RWPE1 (cell line): ENCODE measurements at regions not wholly inside any gene's neighbourhood (a gene's known extent, or its start where the extent isn't known, plus 50 kb on each side); places are given as distances from the start of the nearest gene placed in this dataset.
A peak's percentile ranks its signal among the peaks of the same experiment; 100 is the strongest.

Experiments
- CTCF ChIA-PET: fragments of 350-600 bp; sonication (Branson Sonifier 250); formaldehyde crosslinking; extraction: SDS; loops from one replicate; lab custom pipeline; 2021; lab: Yijun Ruan, JAX
- POLR2A ChIA-PET: fragments of 400-600 bp; formaldehyde crosslinking; extraction: SDS; loops from one replicate; lab custom pipeline; 2020; ENCODE audit warnings: antibody characterized with exemption; ENCODE audit not compliant: low non-redundant PET; lab: Yijun Ruan, JAX
- DNase-seq: peaks from one replicate; pipeline ENCODE4 v3.0.0; 2012; ENCODE audit warnings: low spot score
- H3K27ac ChIP-seq: fragments of 450-650 bp; 2 replicates; pipeline ENCODE4 v1.5.1; 2017
- CTCF ChIP-seq: fragments of 450-650 bp; conservative IDR thresholded peaks from 2 replicates; pipeline ENCODE4 v1.5.1; 2017; ENCODE audit warnings: low read depth, mild to moderate bottlenecking

- no peak for DNase-seq
- no peak overlapping the region for H3K27ac ChIP-seq
- ChIA-PET POLR2A (no interaction called here), CTCF (no interaction called here)
- no peak for TF ChIP-seq CTCF
Observed at GRCh38 chr3:11089931-11090330, 64.4 kb upstream of the HRH1 start.

DNA sequence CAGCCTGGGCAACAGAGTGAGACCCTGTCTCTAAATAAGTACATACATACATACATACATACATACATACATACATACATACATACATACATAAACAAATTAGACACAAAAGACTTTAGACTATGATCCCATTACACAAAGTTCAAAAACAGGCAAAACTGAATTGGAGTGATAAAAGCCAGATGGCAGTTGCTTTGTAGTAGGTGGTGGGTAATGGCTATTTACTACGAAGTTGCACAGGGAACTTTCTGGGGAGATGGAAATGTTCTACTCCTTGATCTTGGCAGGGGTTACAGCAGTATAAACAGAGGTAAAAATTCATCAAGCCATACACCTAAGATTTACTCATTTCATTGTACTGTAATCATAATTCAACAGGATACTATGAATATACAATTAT is 63.7 kb upstream of the HRH1 start:
- no peak for TF ChIP-seq CTCF
- ChIA-PET CTCF (no interaction called here), POLR2A (no interaction called here)
- no peak for DNase-seq
- H3K27ac ChIP-seq: no peak overlapping the region

GRCh38 chr3:11091088-11091590 is 63.2 kb upstream of the HRH1 start:
- CTCF ChIA-PET: interaction anchor here (0.5 kb wide), 1 partner anchor 31 kb away, joined by 3 read pairs; no protein-coding TSS in a partner anchor
- no peak for TF ChIP-seq CTCF
- H3K27ac ChIP-seq: peak overlapping the region; percentile 59
- POLR2A ChIA-PET: no interaction called here
- no peak for DNase-seq

DNA sequence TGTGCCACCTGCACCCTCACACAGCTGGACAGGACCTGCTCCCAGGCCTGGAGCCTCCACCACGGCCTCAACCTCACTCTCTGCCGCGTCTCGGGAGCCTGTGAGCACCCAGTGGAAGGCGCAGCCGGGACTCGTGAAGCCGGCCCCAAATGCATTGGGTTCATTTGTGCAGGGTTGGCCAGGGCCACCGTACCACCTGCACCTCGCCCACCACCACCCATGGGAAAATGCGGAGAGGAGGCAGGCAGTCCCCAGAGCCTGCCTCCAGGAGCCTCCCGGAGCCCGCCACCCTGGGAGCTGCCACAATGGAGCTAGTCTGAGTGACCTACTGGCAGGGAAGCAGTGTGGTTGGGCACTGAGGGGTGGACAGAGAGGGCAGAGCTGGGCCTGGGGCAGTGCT is 62.5 kb upstream of the HRH1 start:
- ChIA-PET POLR2A (no interaction called here), CTCF (no interaction called here)
- H3K27ac ChIP-seq: peak overlapping the region; percentile 59
- DNase-seq: no peak
- no peak for TF ChIP-seq CTCF

GRCh38 chr3:11093823-11094340 is 60.4 kb upstream of the HRH1 start:
- TF ChIP-seq CTCF: no peak
- CTCF ChIA-PET: interaction anchor here (0.6 kb wide), 1 partner anchor 518 kb away, joined by 3 read pairs; no protein-coding TSS in a partner anchor

GRCh38 chr3:11095932-11096265 is 58.4 kb upstream of the HRH1 start:
- peak overlapping the region; percentile 99 for H3K27ac ChIP-seq
- DNase-seq: no peak
- CTCF ChIA-PET: interaction anchor here (0.9 kb wide), 1 partner anchor 60 kb away, joined by 4 read pairs; no protein-coding TSS in a partner anchor
- POLR2A ChIA-PET: no interaction called here
- no peak for TF ChIP-seq CTCF

More at GRCh38 chr3:11093823-11094340, 60.4 kb upstream of the HRH1 start:
- H3K27ac ChIP-seq: peak overlapping the region; percentile 99; the same call in 1 of the 2 replicates
- POLR2A ChIA-PET: no interaction called here
- no peak for DNase-seq
